Activated naive CD4-positive, alpha-beta T cell treated with anti-CD3 and anti-CD28 coated beads, Interleukin-2, amount 10 ng/mL, durations not matched to agents 7 days and 5 days (primary cell): ENCODE measurements at regions not wholly inside any gene's neighbourhood (a gene's known extent, or its start where the extent isn't known, plus 50 kb on each side); places are given as distances from the start of the nearest gene placed in this dataset.

Source experiments
- CTCF ChIA-PET: fragments of 350-600 bp; sonication (Branson Sonifier 250); formaldehyde crosslinking; loops from one replicate; lab custom pipeline; 2021; ENCODE audit warnings: antibody characterized with exemption; lab: Charles Lee
- DNase-seq: peaks from one replicate; pipeline ENCODE4 v3.0.0-alpha.2; 2020
- H3K27ac Mint-ChIP-seq: one replicate; pipeline ENCODE4 v1.8.0; 2021; ENCODE audit warnings: mild to moderate bottlenecking, moderate library complexity, mixed read lengths
- H3K27me3 Mint-ChIP-seq: one replicate; pipeline ENCODE4 v1.8.0; 2021; ENCODE audit warnings: mild to moderate bottlenecking, mixed read lengths
- H3K36me3 Mint-ChIP-seq: one replicate; pipeline ENCODE4 v1.8.0; 2021; ENCODE audit warnings: mixed read lengths
- H3K4me1 Mint-ChIP-seq: one replicate; pipeline ENCODE4 v1.8.0; 2021; ENCODE audit warnings: mixed read lengths
- H3K4me3 Mint-ChIP-seq: one replicate; pipeline ENCODE4 v1.8.0; 2021; ENCODE audit warnings: mild to moderate bottlenecking, moderate library complexity, mixed read lengths
- H3K9me3 Mint-ChIP-seq: one replicate; pipeline ENCODE4 v1.8.0; 2021; ENCODE audit warnings: mixed read lengths

GRCh38 chr12:92049403-92049802 lies 96.2 kb downstream of the BTG1 start:
- H3K27ac Mint-ChIP-seq = no peak overlapping the region
- H3K4me1 Mint-ChIP-seq = peaks cover 44% of the 10 kb centered on the region
- DNase-seq = no peak
- CTCF ChIA-PET = no interaction called here
- peaks cover 9% of the 10 kb centered on the region for H3K36me3 Mint-ChIP-seq
- no peak overlapping the region for H3K4me3 Mint-ChIP-seq
- peaks cover 5% of the 10 kb centered on the region for H3K9me3 Mint-ChIP-seq
- H3K27me3 Mint-ChIP-seq = no peaks in the 10 kb centered on the region

DNA sequence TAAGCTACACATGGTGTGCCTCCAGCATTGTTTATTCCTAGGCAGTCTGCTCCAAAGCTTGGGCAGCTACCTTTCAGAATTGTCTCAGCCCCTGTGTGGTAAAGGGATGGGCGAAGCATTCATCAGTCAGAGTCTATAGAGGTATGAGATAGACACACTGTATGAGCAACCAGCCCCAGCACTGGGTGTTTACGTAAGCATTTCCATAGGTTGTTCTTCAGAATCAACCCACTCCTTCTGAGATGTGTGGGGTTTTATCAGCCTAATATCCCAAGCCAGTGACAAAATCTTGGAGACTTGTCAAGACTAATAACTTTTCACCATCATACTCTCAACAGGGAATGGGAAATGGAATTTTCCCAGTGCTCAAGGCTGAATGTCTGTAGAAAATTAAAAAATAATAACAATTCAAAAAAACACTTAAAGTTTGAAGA lies 98.2 kb downstream of the BTG1 start:
- H3K27ac Mint-ChIP-seq = peak overlapping the region; percentile 53
- CTCF ChIA-PET = interaction anchor here (0.7 kb wide), 1 partner anchor 9 kb away, joined by 3 read pairs; no protein-coding TSS in a partner anchor
- H3K4me1 Mint-ChIP-seq = peaks cover 51% of the 10 kb centered on the region

DNA sequence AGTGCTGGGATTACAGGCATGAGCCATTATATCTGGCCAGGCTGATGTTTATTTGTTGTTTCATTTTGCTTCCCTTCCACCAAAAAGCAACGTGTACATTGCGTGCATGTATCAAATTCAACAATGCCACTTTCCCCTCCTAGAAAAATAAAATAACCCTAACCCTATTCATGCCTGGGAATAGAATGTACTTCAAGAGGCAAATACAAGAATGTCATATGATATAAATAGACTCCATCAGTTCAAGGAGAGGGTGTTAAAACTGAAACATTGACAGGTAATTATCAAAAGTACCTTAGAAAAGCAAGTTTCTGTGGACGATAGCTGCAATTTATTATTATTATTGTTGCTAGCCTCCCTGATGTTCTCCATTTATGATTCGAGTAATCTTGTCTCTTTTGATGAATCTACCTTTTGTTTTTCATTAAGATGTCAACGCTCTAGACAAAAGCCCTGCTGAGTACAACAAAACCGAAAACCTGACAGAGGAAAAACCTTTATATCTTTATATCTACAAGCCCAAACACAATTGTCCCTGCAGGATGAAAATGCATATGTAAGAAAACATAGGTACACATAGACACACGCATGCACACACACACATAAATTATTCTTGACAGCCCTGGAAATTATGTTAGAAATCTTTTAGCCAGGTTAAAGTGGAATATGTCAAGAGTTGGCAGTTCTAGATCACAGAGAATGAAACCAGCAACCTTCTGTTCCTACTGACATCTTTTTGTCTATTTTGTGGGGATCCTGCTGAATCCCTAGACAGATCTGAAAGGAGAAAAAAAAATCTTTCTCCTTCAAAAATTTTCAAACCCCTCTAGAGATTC lies 98.9 kb downstream of the BTG1 start:
- Mint-ChIP-seq H3K4me1 (peaks cover 50% of the 10 kb centered on the region), H3K36me3 (peaks cover 5% of the 10 kb centered on the region), H3K4me3 (peak overlapping the region; percentile 57), H3K27me3 (no peaks in the 10 kb centered on the region), H3K9me3 (peaks cover 2% of the 10 kb centered on the region), H3K27ac (peak overlapping the region; percentile 53)
- DNase-seq = no peak
- CTCF ChIA-PET = interaction anchor here (0.7 kb wide), 1 partner anchor 65 kb away, joined by 3 read pairs; no protein-coding TSS in a partner anchor

More for the DNA sequence above, 98.2 kb downstream of the BTG1 start:
- no peak for DNase-seq
- H3K9me3 Mint-ChIP-seq = peaks cover 2% of the 10 kb centered on the region
- peak overlapping the region; percentile 57 for H3K4me3 Mint-ChIP-seq
- H3K27me3 Mint-ChIP-seq = no peaks in the 10 kb centered on the region
- peaks cover 6% of the 10 kb centered on the region for H3K36me3 Mint-ChIP-seq

GRCh38 chr12:92045852-92046251 lies 99.8 kb downstream of the BTG1 start:
- CTCF ChIA-PET = interaction anchor here (0.7 kb wide), 1 partner anchor 64 kb away, joined by 3 read pairs; no protein-coding TSS in a partner anchor
- H3K27ac Mint-ChIP-seq = no peak overlapping the region
- peaks cover 6% of the 10 kb centered on the region for H3K36me3 Mint-ChIP-seq
- H3K4me1 Mint-ChIP-seq = peaks cover 52% of the 10 kb centered on the region
- H3K9me3 Mint-ChIP-seq = peaks cover 2% of the 10 kb centered on the region
- DNase-seq = no peak
- H3K4me3 Mint-ChIP-seq = no peak overlapping the region
- H3K27me3 Mint-ChIP-seq = no peaks in the 10 kb centered on the region

GRCh38 chr12:92044435-92044834 lies 101.2 kb downstream of the BTG1 start:
- Mint-ChIP-seq H3K27me3 (no peaks in the 10 kb centered on the region), H3K27ac (no peak overlapping the region), H3K4me1 (peaks cover 50% of the 10 kb centered on the region), H3K9me3 (no peaks in the 10 kb centered on the region), H3K4me3 (no peak overlapping the region), H3K36me3 (peaks cover 6% of the 10 kb centered on the region)
- CTCF ChIA-PET = interaction anchor here (1.5 kb wide), 1 partner anchor 13 kb away, joined by 5 read pairs; no protein-coding TSS in a partner anchor
- DNase-seq = no peak

DNA sequence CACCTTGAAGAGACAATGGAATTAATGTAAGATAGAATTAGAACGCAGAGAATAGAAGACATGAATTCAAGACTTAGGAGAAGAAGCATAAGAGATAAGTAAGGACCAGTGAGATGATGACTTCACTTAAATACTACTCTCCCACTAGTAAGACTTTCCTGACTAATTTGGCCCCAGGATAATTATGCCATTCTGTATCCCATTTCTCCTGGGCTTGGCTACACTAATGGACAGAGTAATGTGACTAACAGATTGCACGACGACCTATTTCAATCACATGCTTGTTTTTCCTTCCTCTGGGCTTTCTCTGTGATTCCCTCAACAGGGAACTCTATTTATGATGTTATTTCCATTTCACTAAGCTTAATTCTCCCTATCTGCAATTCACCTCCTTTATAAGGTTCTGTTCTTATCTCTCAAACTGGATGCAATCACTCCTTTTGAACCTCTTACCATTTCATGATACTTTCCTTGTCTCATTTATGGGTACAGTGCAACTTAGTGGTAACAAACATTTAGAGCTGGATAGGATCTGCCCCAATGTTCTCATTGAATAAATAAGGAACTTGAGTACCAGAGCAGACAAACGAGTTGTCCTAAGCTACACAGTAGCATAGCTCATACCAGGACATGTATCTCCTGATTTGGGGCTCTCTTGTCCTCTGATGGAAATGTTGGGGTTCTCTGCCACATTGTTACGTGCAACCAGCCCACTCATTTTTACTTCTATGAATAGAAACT lies 102.7 kb downstream of the BTG1 start:
- CTCF ChIA-PET = interaction anchor here (0.6 to 1.5 kb wide), 4 partner anchors 8 to 1141 kb away, joined by 3 to 5 read pairs (median 4); no protein-coding TSS in a partner anchor
- H3K27ac Mint-ChIP-seq = no peak overlapping the region

GRCh38 chr12:92041742-92042141 lies 103.9 kb downstream of the BTG1 start:
- H3K4me1 Mint-ChIP-seq = peaks cover 55% of the 10 kb centered on the region

More for the DNA sequence above, 102.7 kb downstream of the BTG1 start:
- Mint-ChIP-seq H3K27me3 (no peaks in the 10 kb centered on the region), H3K36me3 (peaks cover 6% of the 10 kb centered on the region), H3K9me3 (no peaks in the 10 kb centered on the region), H3K4me1 (peaks cover 56% of the 10 kb centered on the region), H3K4me3 (no peak overlapping the region)
- DNase-seq = no peak

GRCh38 chr12:92039046-92039445 lies 106.6 kb downstream of the BTG1 start:
- H3K27ac Mint-ChIP-seq = no peak overlapping the region
- peaks cover 4% of the 10 kb centered on the region for H3K36me3 Mint-ChIP-seq
- H3K4me3 Mint-ChIP-seq = no peak overlapping the region
- no peaks in the 10 kb centered on the region for H3K9me3 Mint-ChIP-seq
- no peaks in the 10 kb centered on the region for H3K27me3 Mint-ChIP-seq
- peaks cover 63% of the 10 kb centered on the region for H3K4me1 Mint-ChIP-seq
- CTCF ChIA-PET = no interaction called here
- no peak for DNase-seq

More at GRCh38 chr12:92041742-92042141, 103.9 kb downstream of the BTG1 start:
- peak overlapping the region; percentile 71 for H3K27ac Mint-ChIP-seq
- no peaks in the 10 kb centered on the region for H3K27me3 Mint-ChIP-seq
- H3K36me3 Mint-ChIP-seq = peaks cover 6% of the 10 kb centered on the region
- peak; percentile 52 for DNase-seq
- H3K4me3 Mint-ChIP-seq = no peak overlapping the region
- CTCF ChIA-PET = interaction anchor here (0.6 to 1.5 kb wide), 7 partner anchors 9 to 265 kb away, joined by 3 to 4 read pairs (median 3); no protein-coding TSS in a partner anchor
- no peaks in the 10 kb centered on the region for H3K9me3 Mint-ChIP-seq

GRCh38 chr12:92038476-92038875 lies 107.2 kb downstream of the BTG1 start:
- Mint-ChIP-seq H3K4me3 (no peak overlapping the region), H3K9me3 (no peaks in the 10 kb centered on the region), H3K36me3 (peaks cover 4% of the 10 kb centered on the region), H3K27ac (no peak overlapping the region), H3K4me1 (peaks cover 68% of the 10 kb centered on the region), H3K27me3 (no peaks in the 10 kb centered on the region)
- no peak for DNase-seq
- CTCF ChIA-PET = no interaction called here

GRCh38 chr12:92036771-92037453 lies 108.7 kb downstream of the BTG1 start:
- Mint-ChIP-seq H3K36me3 (peaks cover 7% of the 10 kb centered on the region), H3K27ac (no peak overlapping the region), H3K27me3 (no peaks in the 10 kb centered on the region), H3K4me3 (no peak overlapping the region), H3K4me1 (peaks cover 71% of the 10 kb centered on the region), H3K9me3 (peaks cover 5% of the 10 kb centered on the region)
- no peak for DNase-seq
- CTCF ChIA-PET = interaction anchor here (0.7 kb wide), 1 partner anchor 87 kb away, joined by 5 read pairs; no protein-coding TSS in a partner anchor

DNA sequence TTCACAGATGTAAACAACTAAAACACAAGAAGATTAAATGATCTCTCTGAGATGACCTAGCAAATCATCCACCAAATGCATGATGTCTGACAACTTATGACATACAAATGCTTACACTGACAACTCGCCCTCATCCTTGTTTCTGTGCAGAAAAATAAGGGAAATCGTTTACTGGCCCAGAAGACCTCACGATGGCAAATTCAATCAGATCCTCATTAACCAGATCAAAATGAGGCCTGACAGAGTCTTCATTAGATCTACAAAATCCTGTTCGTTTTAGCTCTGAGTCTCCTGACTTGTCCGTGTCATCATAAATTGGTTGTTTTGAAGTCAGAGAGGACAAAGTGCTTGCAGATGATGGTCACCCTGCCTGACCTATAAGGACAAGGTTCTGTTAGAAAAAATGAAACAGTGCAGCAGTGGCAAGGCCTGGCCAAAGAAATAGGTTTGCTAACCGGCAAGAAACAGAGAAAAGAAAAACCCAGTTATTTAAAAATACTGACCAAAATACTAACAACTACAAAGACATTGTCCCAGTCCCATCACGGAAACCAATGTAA lies 109.5 kb downstream of the BTG1 start:
- Mint-ChIP-seq H3K4me3 (peak overlapping the region; percentile 80), H3K4me1 (peaks cover 71% of the 10 kb centered on the region), H3K27ac (peak overlapping the region; percentile 90), H3K9me3 (peaks cover 5% of the 10 kb centered on the region), H3K27me3 (no peaks in the 10 kb centered on the region), H3K36me3 (peaks cover 10% of the 10 kb centered on the region)
- DNase-seq = no peak
- CTCF ChIA-PET = interaction anchor here (0.7 kb wide), 1 partner anchor 88 kb away, joined by 5 read pairs; no protein-coding TSS in a partner anchor

DNA sequence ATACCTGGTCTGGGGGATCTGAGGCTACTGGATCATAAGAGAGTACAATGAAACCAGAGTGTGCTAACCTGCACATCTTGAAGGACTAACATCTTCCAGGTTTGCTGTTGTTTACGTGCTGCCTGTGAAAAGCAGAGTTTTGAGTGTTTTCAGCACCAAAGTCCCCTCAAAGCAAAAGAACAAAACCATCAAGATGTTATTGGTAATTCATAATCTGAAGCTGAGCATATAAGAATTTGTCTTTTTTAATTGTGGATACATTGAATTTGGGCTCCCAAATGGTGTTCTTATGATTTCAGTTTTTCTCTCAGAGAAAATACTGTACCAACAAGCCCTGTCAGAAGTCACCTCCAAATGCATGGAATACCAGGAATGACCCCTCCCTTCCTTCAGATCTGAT lies 110.2 kb downstream of the BTG1 start:
- Mint-ChIP-seq H3K9me3 (peaks cover 5% of the 10 kb centered on the region), H3K27ac (peak overlapping the region; percentile 90), H3K36me3 (peaks cover 10% of the 10 kb centered on the region), H3K27me3 (no peaks in the 10 kb centered on the region), H3K4me1 (peaks cover 72% of the 10 kb centered on the region), H3K4me3 (peak overlapping the region; percentile 80)
- DNase-seq = no peak
- CTCF ChIA-PET = no interaction called here

DNA sequence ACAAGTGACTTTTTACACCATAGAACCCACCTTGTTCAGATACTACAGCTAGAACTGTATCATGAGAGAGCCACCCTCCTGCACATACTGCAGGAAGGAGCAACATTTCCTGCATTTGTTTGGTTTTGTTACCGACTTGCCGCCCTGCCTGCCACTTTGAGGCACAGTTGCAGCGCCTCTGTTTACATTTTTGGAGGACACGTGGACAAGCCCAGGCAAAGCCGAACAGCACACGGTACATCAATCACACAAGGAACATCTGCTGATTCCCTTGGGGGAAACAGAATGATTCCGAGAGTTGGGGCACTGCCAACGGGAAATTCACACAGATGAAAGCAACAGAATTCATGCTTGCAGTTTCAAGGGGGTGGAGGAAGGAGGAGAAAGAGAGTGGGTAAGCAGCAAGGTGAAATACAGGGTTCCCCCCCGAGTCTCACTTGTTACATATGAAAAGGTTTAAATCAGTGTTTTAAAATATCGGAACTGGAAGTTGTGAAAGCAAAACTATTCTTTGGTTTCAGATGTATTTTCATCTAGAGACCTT lies 110.7 kb downstream of the BTG1 start:
- Mint-ChIP-seq H3K4me1 (peaks cover 78% of the 10 kb centered on the region), H3K27me3 (no peaks in the 10 kb centered on the region), H3K36me3 (peaks cover 10% of the 10 kb centered on the region), H3K9me3 (peaks cover 5% of the 10 kb centered on the region), H3K4me3 (peak overlapping the region; percentile 80), H3K27ac (peak overlapping the region; percentile 90)
- DNase-seq = peak; percentile 64
- CTCF ChIA-PET = interaction anchor here (1.0 kb wide), 1 partner anchor 109 kb away, joined by 4 read pairs; no protein-coding TSS in a partner anchor
